ENCODE measurements at regions not wholly inside any gene's neighbourhood (a gene's known extent, or its start where the extent isn't known, plus 50 kb on each side); places are given as distances from the start of the nearest gene placed in this dataset.

DNA sequence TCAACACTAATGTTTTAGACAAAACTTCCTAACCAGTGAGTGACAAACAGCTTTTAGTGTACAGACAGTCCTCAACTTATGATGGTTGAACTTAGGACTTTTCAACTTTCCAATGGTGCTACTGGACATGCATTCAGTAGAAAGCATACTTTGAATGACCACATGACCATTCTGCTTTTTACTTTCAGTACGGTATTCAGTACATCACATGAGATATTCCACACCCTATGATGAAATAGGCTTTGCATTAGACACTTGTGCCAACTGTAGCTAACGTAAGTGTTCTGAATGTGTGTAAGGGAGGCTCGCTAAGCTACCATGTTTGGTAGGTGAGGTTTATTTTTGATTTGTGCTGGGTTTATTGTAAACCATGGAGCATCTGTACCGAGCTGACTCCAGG lies 113.7 kb downstream of the WNT7A start:
- H3K36me3 ChIP-seq = no peaks in the 10 kb centered on the region
- no peak for DNase-seq (ENCODE audit: low spot score)
- H3K27me3 ChIP-seq = no peaks in the 10 kb centered on the region

DNA sequence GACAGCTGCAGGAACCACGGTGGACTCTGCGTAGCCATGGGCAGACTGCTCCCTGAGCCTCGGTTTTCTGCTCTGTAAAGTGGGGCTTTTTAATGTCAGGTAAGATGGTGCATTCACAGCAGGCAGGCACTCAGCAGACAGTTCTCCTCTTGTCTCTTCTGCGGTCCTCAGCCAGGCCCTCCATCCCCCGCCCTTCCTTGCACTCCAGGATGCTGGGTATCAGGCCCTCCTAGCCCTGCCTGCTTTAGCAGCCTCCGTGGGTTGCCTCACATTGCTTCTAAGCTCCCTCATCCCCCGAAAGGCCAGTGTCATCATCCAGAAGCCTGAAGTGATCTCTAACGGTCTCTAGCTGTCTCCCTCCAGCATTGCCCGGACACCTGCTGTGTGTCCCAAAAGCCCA lies 115.7 kb downstream of the WNT7A start:
- TF ChIP-seq, protein P1, sequence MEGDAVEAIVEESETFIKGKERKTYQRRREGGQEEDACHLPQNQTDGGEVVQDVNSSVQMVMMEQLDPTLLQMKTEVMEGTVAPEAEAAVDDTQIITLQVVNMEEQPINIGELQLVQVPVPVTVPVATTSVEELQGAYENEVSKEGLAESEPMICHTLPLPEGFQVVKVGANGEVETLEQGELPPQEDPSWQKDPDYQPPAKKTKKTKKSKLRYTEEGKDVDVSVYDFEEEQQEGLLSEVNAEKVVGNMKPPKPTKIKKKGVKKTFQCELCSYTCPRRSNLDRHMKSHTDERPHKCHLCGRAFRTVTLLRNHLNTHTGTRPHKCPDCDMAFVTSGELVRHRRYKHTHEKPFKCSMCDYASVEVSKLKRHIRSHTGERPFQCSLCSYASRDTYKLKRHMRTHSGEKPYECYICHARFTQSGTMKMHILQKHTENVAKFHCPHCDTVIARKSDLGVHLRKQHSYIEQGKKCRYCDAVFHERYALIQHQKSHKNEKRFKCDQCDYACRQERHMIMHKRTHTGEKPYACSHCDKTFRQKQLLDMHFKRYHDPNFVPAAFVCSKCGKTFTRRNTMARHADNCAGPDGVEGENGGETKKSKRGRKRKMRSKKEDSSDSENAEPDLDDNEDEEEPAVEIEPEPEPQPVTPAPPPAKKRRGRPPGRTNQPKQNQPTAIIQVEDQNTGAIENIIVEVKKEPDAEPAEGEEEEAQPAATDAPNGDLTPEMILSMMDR (IDR thresholded peaks at IDR 0.05) = no peak

More for the DNA sequence above, 113.7 kb downstream of the WNT7A start:
- H3K4me1 ChIP-seq = no peaks in the 10 kb centered on the region
- peaks cover 0 to 11% of the 10 kb centered on the region in 2 donors for H3K9me3 ChIP-seq
- TF ChIP-seq, protein P1 (IDR thresholded peaks at IDR 0.05) = no peak
- no peak overlapping the region for H3K4me3 ChIP-seq
- no peak overlapping the region for H3K27ac ChIP-seq

DNA sequence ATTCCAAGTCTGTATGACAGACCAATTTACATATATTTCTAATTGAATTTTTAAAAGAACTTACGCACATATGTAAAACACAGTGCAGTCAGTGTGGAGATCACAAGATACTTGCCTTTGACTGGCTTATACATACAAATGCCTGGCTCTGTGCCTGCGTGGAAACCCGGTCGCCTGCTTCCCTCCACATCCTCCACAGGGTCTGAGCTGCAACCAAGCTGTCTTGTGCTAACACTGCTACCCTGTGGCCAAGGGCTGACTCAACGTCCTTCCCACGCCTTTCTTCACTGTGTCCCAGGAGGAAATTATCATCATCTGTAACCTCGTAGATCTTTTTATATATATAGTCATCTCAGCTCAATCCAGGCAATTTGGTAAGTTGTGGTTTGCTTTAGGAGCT lies 117.0 kb downstream of the WNT7A start:
- no peaks in the 10 kb centered on the region for H3K27me3 ChIP-seq
- TF ChIP-seq, protein P1 (IDR thresholded peaks at IDR 0.05) = no peak

More for the DNA sequence above, 115.7 kb downstream of the WNT7A start:
- Histone ChIP-seq H3K36me3 (no peaks in the 10 kb centered on the region), H3K27me3 (no peaks in the 10 kb centered on the region), H3K9me3 (peaks cover 0 to 11% of the 10 kb centered on the region in 2 donors), H3K4me3 (no peak overlapping the region), H3K4me1 (no peaks in the 10 kb centered on the region), H3K27ac (no peak overlapping the region)
- DNase-seq (ENCODE audit: low spot score) = no peak

DNA sequence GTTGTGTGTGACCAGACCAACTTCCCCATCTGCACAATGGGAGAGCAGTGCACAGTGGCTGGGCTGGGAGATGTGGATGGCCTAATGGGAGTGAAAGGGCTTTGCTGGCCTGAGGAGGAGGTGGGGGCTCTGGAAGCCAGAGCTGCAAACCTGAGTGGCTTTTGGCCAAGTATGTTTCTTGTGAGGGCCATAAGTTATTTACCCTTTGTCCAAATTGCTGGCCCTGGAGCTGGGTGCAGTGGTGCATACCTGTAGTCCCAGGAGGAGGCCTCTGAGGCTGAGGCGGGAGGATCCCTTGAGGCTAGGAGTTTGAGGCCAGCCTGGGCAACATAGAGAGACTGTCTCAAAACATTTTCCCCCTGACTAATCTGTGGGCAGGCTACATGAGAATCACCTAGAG lies 129.1 kb downstream of the WNT7A start:
- Histone ChIP-seq H3K9me3 (peaks cover 0 to 14% of the 10 kb centered on the region in 2 donors), H3K27ac (no peak overlapping the region), H3K4me1 (no peaks in the 10 kb centered on the region), H3K36me3 (no peaks in the 10 kb centered on the region), H3K4me3 (no peak overlapping the region), H3K27me3 (no peaks in the 10 kb centered on the region)
- DNase-seq (ENCODE audit: low spot score) = no peak
- TF ChIP-seq, protein P1 (IDR thresholded peaks at IDR 0.05) = no peak

More for the DNA sequence above, 117.0 kb downstream of the WNT7A start:
- DNase-seq (ENCODE audit: low spot score) = peak; percentile 28
- H3K36me3 ChIP-seq = no peaks in the 10 kb centered on the region
- H3K27ac ChIP-seq = no peak overlapping the region
- H3K4me1 ChIP-seq = no peaks in the 10 kb centered on the region
- H3K4me3 ChIP-seq = no peak overlapping the region
- peaks cover 0 to 11% of the 10 kb centered on the region in 2 donors for H3K9me3 ChIP-seq

DNA sequence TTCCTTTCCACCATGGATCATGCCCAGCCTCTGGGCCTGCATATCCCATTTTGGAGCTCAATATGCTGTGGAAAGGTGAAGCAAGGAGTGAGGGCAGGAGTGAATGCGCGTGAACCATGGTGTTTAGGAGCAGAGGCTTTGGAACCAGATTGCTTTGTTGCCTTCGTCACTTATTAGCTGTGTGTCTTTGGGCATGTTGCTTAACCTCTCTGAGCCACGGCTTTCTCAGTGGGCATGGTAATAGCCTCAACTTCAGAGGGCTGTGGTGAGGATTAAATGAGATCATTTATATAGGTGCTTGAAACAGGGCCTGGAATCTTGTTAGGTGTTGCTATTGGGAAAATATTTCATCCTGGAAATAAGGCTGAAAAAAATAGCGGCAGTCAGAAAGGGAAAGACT lies 129.7 kb downstream of the WNT7A start:
- Histone ChIP-seq H3K27me3 (no peaks in the 10 kb centered on the region), H3K4me3 (no peak overlapping the region), H3K4me1 (no peaks in the 10 kb centered on the region), H3K9me3 (peaks cover 0 to 10% of the 10 kb centered on the region in 2 donors), H3K36me3 (no peaks in the 10 kb centered on the region), H3K27ac (no peak overlapping the region)
- TF ChIP-seq, protein P1 (IDR thresholded peaks at IDR 0.05) = no peak
- DNase-seq (ENCODE audit: low spot score) = no peak

DNA sequence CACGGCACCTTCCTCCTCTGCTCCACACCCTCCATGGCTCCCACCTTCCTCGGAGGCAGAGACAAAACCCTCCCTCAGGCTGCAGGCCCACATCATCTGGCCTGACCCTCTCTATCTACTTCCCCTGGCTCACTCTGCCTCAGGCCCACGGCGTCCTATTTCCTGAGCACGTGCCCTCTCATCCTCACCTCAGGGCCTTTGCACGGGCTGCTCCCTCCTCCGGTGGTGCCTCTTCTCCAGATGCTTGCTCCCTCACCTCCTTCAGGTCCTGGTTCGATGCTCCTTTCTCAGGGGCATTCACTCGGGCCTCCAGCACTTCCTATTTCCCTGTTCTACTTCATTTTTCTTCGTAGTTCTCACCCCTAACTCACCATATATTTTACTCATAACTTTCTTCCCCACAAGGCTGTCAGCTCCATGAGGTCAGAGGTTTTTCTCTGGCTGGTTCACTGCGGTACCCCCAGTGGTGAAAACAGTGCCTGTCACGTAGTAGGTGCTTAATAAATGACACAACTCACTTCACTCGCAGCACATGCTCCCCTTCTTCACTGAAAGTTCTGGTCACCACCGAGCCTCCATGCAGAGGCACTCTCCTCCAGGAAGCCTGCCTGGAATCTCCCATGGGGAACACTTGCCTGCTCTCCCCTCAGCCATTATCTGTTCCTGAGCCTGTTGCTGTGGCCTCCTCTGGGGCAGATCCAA lies 130.7 kb downstream of the WNT7A start:
- Histone ChIP-seq H3K9me3 (no peaks in the 10 kb centered on the region), H3K4me1 (no peaks in the 10 kb centered on the region), H3K27ac (no peak overlapping the region), H3K4me3 (no peak overlapping the region), H3K36me3 (no peaks in the 10 kb centered on the region), H3K27me3 (no peaks in the 10 kb centered on the region)
- DNase-seq (ENCODE audit: low spot score) = no peak
- TF ChIP-seq, protein P1 (IDR thresholded peaks at IDR 0.05) = no peak

Measured in right atrium auricular region (tissue), 2 donors.